Natural killer cell (primary cell): ENCODE measurements at regions not wholly inside any gene's neighbourhood (a gene's known extent, or its start where the extent isn't known, plus 50 kb on each side); places are given as distances from the start of the nearest gene placed in this dataset.

Experiments used
- ATAC-seq, 3 donors: fragments of 150-1000 bp in 2 of 3; fragments of 200-7000 bp in 1 of 3; cut with Tn5 transposase; 1 replicate in 1 of 3; 2 replicates in 2 of 3; pipeline ENCODE4 v1.10.0; 2021; ENCODE audit warnings: mild to moderate bottlenecking in 2 of 3, moderate library complexity in 2 of 3
- DNase-seq, 2 donors: peaks; one replicate each; pipeline versions ENCODE4 v3.0.0 to v3.0.0-alpha.2; 2013 to 2021; ENCODE audit warnings: mixed read lengths in 1 of 2
- H3K27ac ChIP-seq: one replicate; pipeline ENCODE4 v1.5.1; 2013; ENCODE audit warnings: mild to moderate bottlenecking, low read length
- H3K27me3 ChIP-seq: one replicate; pipeline ENCODE4 v1.6.1; 2013; ENCODE audit warnings: low read length; ENCODE audit not compliant: control insufficient read depth, insufficient read depth
- H3K36me3 ChIP-seq: one replicate; pipeline ENCODE4 v1.6.1; 2013; ENCODE audit warnings: low read length; ENCODE audit not compliant: control insufficient read depth, insufficient read depth
- H3K4me1 ChIP-seq: one replicate; pipeline ENCODE4 v1.6.1; 2013; ENCODE audit warnings: low read length; ENCODE audit not compliant: control insufficient read depth, insufficient read depth
- H3K4me3 ChIP-seq: one replicate; pipeline ENCODE4 v1.5.1; 2013; ENCODE audit warnings: low read length
- H3K9me3 ChIP-seq: one replicate; pipeline ENCODE4 v1.6.1; 2013; ENCODE audit warnings: low read length; ENCODE audit not compliant: control insufficient read depth, insufficient read depth
- H3K27ac Mint-ChIP-seq, 2 donors: one replicate each; pipeline ENCODE4 v1.8.0; 2022; ENCODE audit warnings: mild to moderate bottlenecking in 2 of 2, mixed read lengths in 2 of 2, moderate library complexity in 1 of 2
- H3K27me3 Mint-ChIP-seq, 2 donors: one replicate each; pipeline ENCODE4 v1.8.0; 2022; ENCODE audit warnings: low read depth in 2 of 2, mixed read lengths in 2 of 2
- H3K36me3 Mint-ChIP-seq: one replicate; pipeline ENCODE4 v1.8.0; 2022; ENCODE audit warnings: mixed read lengths
- H3K4me1 Mint-ChIP-seq, 2 donors: one replicate each; pipeline ENCODE4 v1.8.0; 2022; ENCODE audit warnings: mixed read lengths in 2 of 2
- H3K4me3 Mint-ChIP-seq: one replicate; pipeline ENCODE4 v1.8.0; 2022; ENCODE audit warnings: mild to moderate bottlenecking, moderate library complexity, mixed read lengths
- H3K9me3 Mint-ChIP-seq, 2 donors: one replicate each; pipeline ENCODE4 v1.8.0; 2022; ENCODE audit warnings: mixed read lengths in 2 of 2
- WGBS: methylation state at CpG from one replicate; pipeline ENCODE4 v1.1.7; 2013; ENCODE audit warnings: missing lambda C conversion rate; ENCODE audit not compliant: insufficient coverage; 5-methylcytosine and 5-hydroxymethylcytosine counted together
- intact Hi-C: fragments of 100-400 bp; cut with micrococcal nuclease; formaldehyde crosslinking; loops from one replicate; pipeline ENCODE4 v1.14.2; 2022
- TF ChIP-seq, protein P1 (sequence below): fragments of 200-600 bp; IDR thresholded peaks from one replicate; pipeline ENCODE4 v1.8.0; 2022; ENCODE audit warnings: antibody characterized with exemption

DNA sequence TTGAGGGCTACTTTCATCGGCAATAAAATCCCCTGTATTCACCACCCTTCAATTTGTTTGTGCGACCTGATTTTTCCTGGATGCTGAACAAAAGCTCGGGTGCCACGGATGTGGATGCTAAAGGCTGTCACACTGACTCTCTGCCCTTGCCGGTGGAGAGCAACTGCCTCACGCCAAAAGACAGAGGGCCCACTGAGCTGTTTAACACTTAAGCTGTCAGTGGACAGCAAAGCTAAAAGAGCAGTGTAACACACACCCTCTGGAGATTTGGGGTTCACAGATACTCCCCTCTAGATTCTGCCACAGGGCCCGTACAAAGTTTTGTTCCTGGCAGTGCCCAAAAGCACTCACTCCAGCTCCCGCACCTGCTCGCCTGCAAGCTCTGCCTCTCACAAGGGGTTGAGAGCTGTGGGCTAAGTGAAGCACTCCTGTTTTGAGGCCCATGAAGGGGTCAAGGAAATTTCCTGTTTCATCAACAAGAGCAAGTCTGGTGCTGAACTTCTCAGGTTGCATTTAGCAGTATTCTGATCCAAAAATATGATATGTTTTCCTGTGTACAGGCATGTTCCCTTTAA lies 1571.9 kb downstream of the ADGRL3 start:
- Mint-ChIP-seq H3K4me3 (no peak overlapping the region), H3K9me3 (peaks cover 19 to 23% of the 10 kb centered on the region in 2 donors), H3K4me1 (no peaks in the 10 kb centered on the region), H3K27me3 (no peaks in the 10 kb centered on the region), H3K36me3 (peaks cover 12% of the 10 kb centered on the region), H3K27ac (no peak overlapping the region)
- Histone ChIP-seq H3K27me3 (no peaks in the 10 kb centered on the region), H3K9me3 (peaks cover 3% of the 10 kb centered on the region), H3K4me3 (no peak overlapping the region), H3K36me3 (no peaks in the 10 kb centered on the region), H3K4me1 (no peaks in the 10 kb centered on the region), H3K27ac (no peak overlapping the region)
- WGBS, result 82% methylated on average over 9 of the region's 9 CpGs
- DNase-seq, result no peak
- intact Hi-C loops, result no loop called here
- no peak for ATAC-seq
- TF ChIP-seq, protein P1, sequence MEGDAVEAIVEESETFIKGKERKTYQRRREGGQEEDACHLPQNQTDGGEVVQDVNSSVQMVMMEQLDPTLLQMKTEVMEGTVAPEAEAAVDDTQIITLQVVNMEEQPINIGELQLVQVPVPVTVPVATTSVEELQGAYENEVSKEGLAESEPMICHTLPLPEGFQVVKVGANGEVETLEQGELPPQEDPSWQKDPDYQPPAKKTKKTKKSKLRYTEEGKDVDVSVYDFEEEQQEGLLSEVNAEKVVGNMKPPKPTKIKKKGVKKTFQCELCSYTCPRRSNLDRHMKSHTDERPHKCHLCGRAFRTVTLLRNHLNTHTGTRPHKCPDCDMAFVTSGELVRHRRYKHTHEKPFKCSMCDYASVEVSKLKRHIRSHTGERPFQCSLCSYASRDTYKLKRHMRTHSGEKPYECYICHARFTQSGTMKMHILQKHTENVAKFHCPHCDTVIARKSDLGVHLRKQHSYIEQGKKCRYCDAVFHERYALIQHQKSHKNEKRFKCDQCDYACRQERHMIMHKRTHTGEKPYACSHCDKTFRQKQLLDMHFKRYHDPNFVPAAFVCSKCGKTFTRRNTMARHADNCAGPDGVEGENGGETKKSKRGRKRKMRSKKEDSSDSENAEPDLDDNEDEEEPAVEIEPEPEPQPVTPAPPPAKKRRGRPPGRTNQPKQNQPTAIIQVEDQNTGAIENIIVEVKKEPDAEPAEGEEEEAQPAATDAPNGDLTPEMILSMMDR, result no peak

DNA sequence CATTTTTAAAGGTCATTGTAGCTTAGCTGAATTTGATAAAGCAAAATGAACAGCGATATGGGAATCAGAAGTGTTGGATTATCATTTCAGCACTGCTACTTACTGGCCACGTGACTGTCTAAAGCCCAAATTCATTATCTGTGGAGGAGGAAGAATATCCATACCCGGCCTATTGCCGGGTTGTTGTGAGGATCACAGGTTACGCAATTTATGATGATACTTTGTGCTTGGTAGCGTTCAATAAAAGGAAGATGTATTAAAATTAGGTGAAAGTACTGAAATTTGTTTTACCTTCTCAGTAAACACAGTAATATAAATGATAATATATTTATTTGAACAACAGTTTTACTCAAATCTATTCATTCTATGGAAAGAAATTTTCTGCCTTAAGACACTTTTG lies 1540.2 kb downstream of the ADGRL3 start:
- no peak overlapping the region for H3K27ac Mint-ChIP-seq
- ATAC-seq, result no peak
- TF ChIP-seq, protein P1, result no peak

DNA sequence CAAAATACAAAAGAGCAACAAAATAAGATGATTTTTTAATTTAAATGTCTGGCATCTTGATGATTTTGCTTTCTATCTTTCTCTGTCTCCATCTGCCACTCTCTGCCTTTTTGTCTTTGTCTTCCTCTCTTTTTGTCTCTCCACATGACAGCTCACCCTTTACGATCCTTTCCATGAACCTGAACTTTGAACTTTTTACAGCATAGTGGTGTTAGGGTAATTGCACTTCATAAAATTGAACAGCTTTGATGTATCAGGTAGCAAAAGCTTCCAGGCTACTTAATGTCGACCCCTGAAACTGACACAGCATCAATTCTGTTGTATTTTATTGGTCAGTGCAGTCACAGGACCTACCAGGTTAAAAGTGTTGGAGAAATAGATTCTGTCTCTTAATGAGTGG lies 1517.0 kb downstream of the ADGRL3 start:
- peaks cover 2 to 15% of the 10 kb centered on the region in 2 donors for H3K9me3 Mint-ChIP-seq
- 29% methylated on average over 1 of the region's 2 CpGs for WGBS

More for the DNA sequence above, 1540.2 kb downstream of the ADGRL3 start:
- Histone ChIP-seq H3K27ac (no peak overlapping the region), H3K27me3 (no peaks in the 10 kb centered on the region), H3K4me3 (no peak overlapping the region), H3K4me1 (no peaks in the 10 kb centered on the region), H3K36me3 (no peaks in the 10 kb centered on the region), H3K9me3 (no peaks in the 10 kb centered on the region)
- intact Hi-C loops, result no loop called here
- WGBS, result 78% methylated on average over 5 of the region's 6 CpGs
- Mint-ChIP-seq H3K36me3 (peaks cover 10% of the 10 kb centered on the region), H3K9me3 (peaks cover 6 to 18% of the 10 kb centered on the region in 2 donors), H3K4me1 (no peaks in the 10 kb centered on the region), H3K27me3 (no peaks in the 10 kb centered on the region), H3K4me3 (no peak overlapping the region)
- DNase-seq, result no peak

More for the DNA sequence above, 1517.0 kb downstream of the ADGRL3 start:
- TF ChIP-seq, protein P1, result no peak
- DNase-seq (no peak), ATAC-seq (no peak)
- Histone ChIP-seq H3K4me1 (no peaks in the 10 kb centered on the region), H3K36me3 (no peaks in the 10 kb centered on the region), H3K4me3 (no peak overlapping the region), H3K9me3 (no peaks in the 10 kb centered on the region), H3K27ac (no peak overlapping the region), H3K27me3 (no peaks in the 10 kb centered on the region)
- Mint-ChIP-seq H3K27me3 (no peaks in the 10 kb centered on the region), H3K36me3 (peaks cover 7% of the 10 kb centered on the region), H3K27ac (no peak overlapping the region), H3K4me3 (no peak overlapping the region), H3K4me1 (no peaks in the 10 kb centered on the region)
- intact Hi-C loops, result no loop called here
